IPS-NIHi11 (cell line): ENCODE measurements at regions not wholly inside any gene's neighbourhood (a gene's known extent, or its start where the extent isn't known, plus 50 kb on each side); places are given as distances from the start of the nearest gene placed in this dataset.
"Not testable (repeated sequence)": the region's sequence is repeated elsewhere in the genome, so short reads cannot be mapped to it uniquely, and the experiment has no call there.

Experiments used
- DNase-seq: peaks from one replicate; pipeline ENCODE4 v3.0.0; 2012; ENCODE audit warnings: mixed read lengths, low spot score

- DNase-seq = peak; percentile 25
Observed at GRCh38 chr20:52311209-52311794, 119.7 kb upstream of the ZFP64 start.

- peak; percentile 26 for DNase-seq
Observed at GRCh38 chr20:52309181-52309580, 117.6 kb upstream of the ZFP64 start.

- DNase-seq = no peak
Observed at GRCh38 chr20:52306477-52306876, 114.9 kb upstream of the ZFP64 start.

- DNase-seq = no peak
Observed at GRCh38 chr20:52305858-52306257, 114.3 kb upstream of the ZFP64 start.

GRCh38 chr20:52305024-52305645 lies 113.6 kb upstream of the ZFP64 start:
- no peak for DNase-seq

GRCh38 chr20:52303281-52303950 lies 111.8 kb upstream of the ZFP64 start:
- DNase-seq = no peak

- no peak for DNase-seq
Observed at GRCh38 chr20:52302736-52303135, 111.2 kb upstream of the ZFP64 start.

- DNase-seq = not testable (repeated sequence)
Observed at GRCh38 chr20:52302051-52302450, 110.5 kb upstream of the ZFP64 start.

GRCh38 chr20:52295556-52295955 lies 104.0 kb upstream of the ZFP64 start:
- DNase-seq = no peak

- no peak for DNase-seq
Observed at GRCh38 chr20:52294106-52294628, 102.6 kb upstream of the ZFP64 start.

- no peak for DNase-seq
Observed at GRCh38 chr20:52291109-52291508, 99.5 kb upstream of the ZFP64 start.

- DNase-seq = no peak
Observed at GRCh38 chr20:52290569-52290968, 99.0 kb upstream of the ZFP64 start.

GRCh38 chr20:52289956-52290565 lies 98.5 kb upstream of the ZFP64 start:
- DNase-seq = no peak

GRCh38 chr20:52280407-52280806 lies 88.8 kb upstream of the ZFP64 start:
- DNase-seq = no peak

GRCh38 chr20:52279706-52280105 lies 88.1 kb upstream of the ZFP64 start:
- DNase-seq = no peak

GRCh38 chr20:52275181-52275691 lies 83.7 kb upstream of the ZFP64 start:
- no peak for DNase-seq

- no peak for DNase-seq
Observed at GRCh38 chr20:52270696-52271095, 79.1 kb upstream of the ZFP64 start.

GRCh38 chr20:52270001-52270606 lies 78.5 kb upstream of the ZFP64 start:
- DNase-seq = no peak

GRCh38 chr20:52269321-52269720 lies 77.7 kb upstream of the ZFP64 start:
- DNase-seq = no peak

GRCh38 chr20:52268184-52268749 lies 76.7 kb upstream of the ZFP64 start:
- no peak for DNase-seq

GRCh38 chr20:52267418-52267817 lies 75.8 kb upstream of the ZFP64 start:
- no peak for DNase-seq

GRCh38 chr20:52263757-52264156 lies 72.2 kb upstream of the ZFP64 start:
- no peak for DNase-seq
